Activated T-cell treated with anti-CD3 and anti-CD28 coated beads for 24 hours (primary cell): ENCODE measurements at regions not wholly inside any gene's neighbourhood (a gene's known extent, or its start where the extent isn't known, plus 50 kb on each side); places are given as distances from the start of the nearest gene placed in this dataset.

Source experiments
- DNase-seq: peaks from one replicate; pipeline ENCODE4 v3.0.0-alpha.2; 2020; ENCODE audit warnings: low read depth

GRCh38 chr1:4424254-4424653 lies 230.2 kb upstream of the AJAP1 start:
- DNase-seq, result no peak

- no peak for DNase-seq
These were observed 229.6 kb upstream of the AJAP1 start for GRCh38 chr1:4424766-4425165.

GRCh38 chr1:4425892-4426291 lies 228.5 kb upstream of the AJAP1 start:
- no peak for DNase-seq

GRCh38 chr1:4428711-4429110 lies 225.7 kb upstream of the AJAP1 start:
- DNase-seq, result no peak

- DNase-seq, result no peak
These were observed 223.7 kb upstream of the AJAP1 start for GRCh38 chr1:4430406-4431365.

- no peak for DNase-seq
These were observed 222.9 kb upstream of the AJAP1 start for GRCh38 chr1:4431491-4431890.

- no peak for DNase-seq
These were observed 221.3 kb upstream of the AJAP1 start for GRCh38 chr1:4433075-4433474.

GRCh38 chr1:4444086-4444485 lies 210.3 kb upstream of the AJAP1 start:
- DNase-seq, result no peak

- no peak for DNase-seq
These were observed 206.5 kb upstream of the AJAP1 start for GRCh38 chr1:4447778-4448420.

GRCh38 chr1:4449972-4450371 lies 204.4 kb upstream of the AJAP1 start:
- DNase-seq, result no peak

- DNase-seq, result no peak
These were observed 201.7 kb upstream of the AJAP1 start for GRCh38 chr1:4452701-4453100.

- DNase-seq, result no peak
These were observed 194.4 kb upstream of the AJAP1 start for GRCh38 chr1:4460052-4460451.

GRCh38 chr1:4460651-4461050 lies 193.8 kb upstream of the AJAP1 start:
- DNase-seq, result no peak

- DNase-seq, result no peak
These were observed 192.6 kb upstream of the AJAP1 start for GRCh38 chr1:4461726-4462290.

- DNase-seq, result no peak
These were observed 191.5 kb upstream of the AJAP1 start for GRCh38 chr1:4462831-4463484.

GRCh38 chr1:4463631-4464030 lies 190.8 kb upstream of the AJAP1 start:
- no peak for DNase-seq

- no peak for DNase-seq
These were observed 189.9 kb upstream of the AJAP1 start for GRCh38 chr1:4464478-4464877.

GRCh38 chr1:4467241-4467640 lies 187.2 kb upstream of the AJAP1 start:
- DNase-seq, result no peak

- DNase-seq, result no peak
These were observed 186.0 kb upstream of the AJAP1 start for GRCh38 chr1:4468386-4468785.

GRCh38 chr1:4468804-4469514 lies 185.4 kb upstream of the AJAP1 start:
- no peak for DNase-seq

- DNase-seq, result no peak
These were observed 178.0 kb upstream of the AJAP1 start for GRCh38 chr1:4476394-4476793.

- no peak for DNase-seq
These were observed 173.0 kb upstream of the AJAP1 start for GRCh38 chr1:4481451-4481850.
